Esophagus muscularis mucosa (tissue), 4 donors: ENCODE measurements at regions not wholly inside any gene's neighbourhood (a gene's known extent, or its start where the extent isn't known, plus 50 kb on each side); places are given as distances from the start of the nearest gene placed in this dataset.

Source experiments
- DNase-seq: peaks from one replicate; pipeline ENCODE4 v3.0.0-alpha.2; 2017; ENCODE audit errors: extremely low spot score
- H3K27ac ChIP-seq, 4 donors: fragments of 200-600 bp; sonication (generic); replicated peaks in 1 of 4; 1 replicate in 3 of 4; 2 replicates in 1 of 4; pipeline ENCODE4 v1.5.1; 2016 to 2019; ENCODE audit warnings: mild to moderate bottlenecking in 1 of 4
- H3K27me3 ChIP-seq, 4 donors: fragments of 200-600 bp; sonication (generic); one replicate each; pipeline versions ENCODE4 v1.5.1 to v1.6.0; 2016 to 2019
- H3K36me3 ChIP-seq, 4 donors: fragments of 200-600 bp; sonication (generic); one replicate each; pipeline ENCODE4 v1.5.1; 2016 to 2019
- H3K4me1 ChIP-seq, 4 donors: fragments of 200-600 bp; sonication (generic); one replicate each; pipeline ENCODE4 v1.5.1; 2016 to 2019
- H3K4me3 ChIP-seq, 4 donors: fragments of 200-600 bp; sonication (generic); 1 replicate in 2 of 4; 2 replicates in 2 of 4; pipeline ENCODE4 v1.5.1; 2016 to 2019; ENCODE audit warnings: mild to moderate bottlenecking in 4 of 4, moderate library complexity in 1 of 4
- H3K9me3 ChIP-seq, 4 donors: fragments of 200-600 bp; sonication (generic); 1 replicate in 3 of 4; 2 replicates in 1 of 4; pipeline ENCODE4 v1.5.1; 2016 to 2019
- EP300 ChIP-seq: sonication (generic); formaldehyde crosslinking; IDR thresholded peaks from one replicate; pipeline ENCODE4 v1.6.1; 2017; ENCODE audit warnings: antibody characterized with exemption
- POLR2A ChIP-seq: fragments of 450-650 bp; IDR thresholded peaks from one replicate; pipeline ENCODE4 v1.6.1; 2017; ENCODE audit warnings: antibody characterized with exemption, moderate library complexity, mild to moderate bottlenecking, low read depth
- POLR2AphosphoS5 ChIP-seq, 2 donors: sonication (generic); formaldehyde crosslinking; IDR thresholded peaks; one replicate each; pipeline ENCODE4 v1.6.1; 2017; ENCODE audit warnings: antibody characterized with exemption in 2 of 2
- WGBS: methylation state at CpG from one replicate; pipeline ENCODE4 v1.1.5; 2018; 5-methylcytosine and 5-hydroxymethylcytosine counted together
- intact Hi-C: fragments of 100-400 bp; cut with DNase I; formaldehyde crosslinking; loops from one replicate; pipeline ENCODE4 v1.15.1; 2023
- TF ChIP-seq, protein P1 (sequence below), 3 experiments: fragments of 200-600 bp in 2 of 3; fragments of 450-650 bp in 1 of 3; sonication (generic) in 2 of 3; IDR thresholded peaks; one replicate each; pipeline ENCODE4 v1.5.1; 2017 to 2019; ENCODE audit warnings: antibody characterized with exemption in 3 of 3, mild to moderate bottlenecking in 2 of 3, moderate library complexity in 1 of 3

DNA sequence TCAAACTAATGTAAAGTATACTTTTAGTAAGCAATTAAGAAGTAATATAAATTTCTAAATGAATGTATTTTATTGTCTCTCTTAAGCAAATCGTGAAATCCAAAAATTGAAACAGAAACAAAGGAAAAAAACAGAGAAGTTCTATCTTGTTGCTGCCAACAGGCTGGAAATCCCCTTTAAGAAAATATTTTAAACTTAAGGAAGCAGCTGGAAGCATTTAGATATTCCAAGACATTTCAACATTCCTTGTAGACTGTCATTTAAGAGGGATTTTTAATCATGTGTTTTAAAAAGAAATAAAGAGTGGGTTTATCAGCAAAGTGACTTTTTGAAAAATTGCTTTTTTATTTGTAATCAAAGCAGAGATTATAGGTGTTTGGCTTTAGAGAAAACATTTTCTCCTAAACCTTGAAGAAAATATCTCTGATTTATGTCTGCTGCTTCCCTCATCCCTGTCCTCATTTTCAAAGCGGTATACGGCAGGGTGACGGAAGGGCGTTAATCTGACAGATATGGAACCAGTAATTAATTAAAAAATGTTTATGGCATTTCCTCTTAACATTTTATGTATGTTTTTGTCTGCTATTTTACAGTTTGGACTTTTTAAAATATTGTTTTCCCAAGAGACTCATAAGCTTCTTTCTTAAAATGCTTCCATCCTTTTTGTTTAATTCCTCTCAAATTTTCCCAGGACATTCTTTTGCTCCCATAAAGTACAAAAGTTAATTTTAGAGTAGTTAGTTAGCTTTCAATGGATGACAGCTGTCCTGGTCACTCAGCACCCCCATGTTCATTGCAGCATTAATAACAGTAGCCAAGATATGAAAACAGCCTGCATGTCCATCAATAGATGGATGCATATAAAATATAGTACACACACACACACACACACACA, 245.6 kb downstream of the LURAP1L start:
- H3K36me3 ChIP-seq, result no peaks in the 10 kb centered on the region
- no peak overlapping the region for H3K27ac ChIP-seq
- WGBS, result 60% methylated on average over 5 of the region's 5 CpGs
- no peak for DNase-seq
- H3K4me1 ChIP-seq, result no peaks in the 10 kb centered on the region
- H3K4me3 ChIP-seq, result no peak overlapping the region
- no peaks in the 10 kb centered on the region for H3K27me3 ChIP-seq
- intact Hi-C loops, result no loop called here
- no peaks in the 10 kb centered on the region for H3K9me3 ChIP-seq
- TF ChIP-seq POLR2A (no peak), POLR2AphosphoS5 (IDR thresholded peaks at IDR 0.05) (no peak), EP300 (no peak)
- TF ChIP-seq, protein P1, sequence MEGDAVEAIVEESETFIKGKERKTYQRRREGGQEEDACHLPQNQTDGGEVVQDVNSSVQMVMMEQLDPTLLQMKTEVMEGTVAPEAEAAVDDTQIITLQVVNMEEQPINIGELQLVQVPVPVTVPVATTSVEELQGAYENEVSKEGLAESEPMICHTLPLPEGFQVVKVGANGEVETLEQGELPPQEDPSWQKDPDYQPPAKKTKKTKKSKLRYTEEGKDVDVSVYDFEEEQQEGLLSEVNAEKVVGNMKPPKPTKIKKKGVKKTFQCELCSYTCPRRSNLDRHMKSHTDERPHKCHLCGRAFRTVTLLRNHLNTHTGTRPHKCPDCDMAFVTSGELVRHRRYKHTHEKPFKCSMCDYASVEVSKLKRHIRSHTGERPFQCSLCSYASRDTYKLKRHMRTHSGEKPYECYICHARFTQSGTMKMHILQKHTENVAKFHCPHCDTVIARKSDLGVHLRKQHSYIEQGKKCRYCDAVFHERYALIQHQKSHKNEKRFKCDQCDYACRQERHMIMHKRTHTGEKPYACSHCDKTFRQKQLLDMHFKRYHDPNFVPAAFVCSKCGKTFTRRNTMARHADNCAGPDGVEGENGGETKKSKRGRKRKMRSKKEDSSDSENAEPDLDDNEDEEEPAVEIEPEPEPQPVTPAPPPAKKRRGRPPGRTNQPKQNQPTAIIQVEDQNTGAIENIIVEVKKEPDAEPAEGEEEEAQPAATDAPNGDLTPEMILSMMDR (IDR thresholded peaks at IDR 0.05), result no peak

DNA sequence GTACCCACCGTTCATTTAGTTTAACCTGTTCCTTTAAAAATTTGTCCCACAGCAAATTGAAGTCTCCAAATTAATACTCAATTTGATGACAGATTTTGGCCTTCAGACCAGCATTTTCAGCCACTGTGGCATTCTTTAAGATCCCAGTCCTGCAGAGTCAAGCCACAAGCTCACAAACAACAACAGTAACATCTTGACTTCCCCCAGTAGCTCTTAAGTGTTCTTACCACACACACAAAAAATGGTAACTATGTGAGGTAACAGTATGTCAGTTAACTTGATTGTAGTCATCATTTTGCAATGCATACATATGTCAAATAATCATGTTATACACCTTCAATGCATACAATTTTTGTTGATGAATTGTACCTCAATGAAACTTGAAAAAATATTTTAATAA, 247.9 kb downstream of the LURAP1L start:
- TF ChIP-seq POLR2AphosphoS5 (IDR thresholded peaks at IDR 0.05) (no peak), POLR2A (no peak)
- Histone ChIP-seq H3K4me3 (no peak overlapping the region), H3K27me3 (no peaks in the 10 kb centered on the region), H3K36me3 (no peaks in the 10 kb centered on the region), H3K4me1 (no peaks in the 10 kb centered on the region), H3K9me3 (no peaks in the 10 kb centered on the region), H3K27ac (no peak overlapping the region)
- WGBS, result 93% methylated on average over 1 of the region's 1 CpG
- DNase-seq, result no peak
- intact Hi-C loops, result no loop called here

DNA sequence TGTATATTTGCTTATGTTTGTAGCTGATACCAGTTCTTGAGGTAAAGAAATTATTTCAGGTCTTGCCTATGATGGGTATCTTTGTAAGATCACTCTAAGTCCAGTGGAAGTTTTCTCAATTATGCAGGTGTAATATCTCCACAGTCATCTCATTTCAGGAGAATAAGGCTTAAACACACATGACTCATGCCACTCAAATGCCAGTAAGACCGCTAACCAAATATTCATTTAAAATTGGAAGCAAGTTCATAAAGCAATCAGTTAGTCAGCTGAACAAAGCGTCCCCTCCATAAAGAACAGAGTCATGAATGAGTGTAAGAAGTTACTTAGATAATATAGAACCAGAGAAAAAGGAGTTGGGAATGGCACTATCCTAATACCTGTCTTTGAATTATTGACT, 248.7 kb downstream of the LURAP1L start:
- no peak for TF ChIP-seq POLR2A
- TF ChIP-seq EP300, result no peak
- TF ChIP-seq POLR2AphosphoS5 (IDR thresholded peaks at IDR 0.05), result no peak
- TF ChIP-seq, protein P1 (IDR thresholded peaks at IDR 0.05), result no peak
- Histone ChIP-seq H3K9me3 (no peaks in the 10 kb centered on the region), H3K4me3 (no peak overlapping the region), H3K4me1 (no peaks in the 10 kb centered on the region), H3K27ac (no peak overlapping the region), H3K27me3 (no peaks in the 10 kb centered on the region), H3K36me3 (no peaks in the 10 kb centered on the region)
- no peak for DNase-seq
- 96% methylated on average over 2 of the region's 2 CpGs for WGBS
- intact Hi-C loops, result no loop called here

DNA sequence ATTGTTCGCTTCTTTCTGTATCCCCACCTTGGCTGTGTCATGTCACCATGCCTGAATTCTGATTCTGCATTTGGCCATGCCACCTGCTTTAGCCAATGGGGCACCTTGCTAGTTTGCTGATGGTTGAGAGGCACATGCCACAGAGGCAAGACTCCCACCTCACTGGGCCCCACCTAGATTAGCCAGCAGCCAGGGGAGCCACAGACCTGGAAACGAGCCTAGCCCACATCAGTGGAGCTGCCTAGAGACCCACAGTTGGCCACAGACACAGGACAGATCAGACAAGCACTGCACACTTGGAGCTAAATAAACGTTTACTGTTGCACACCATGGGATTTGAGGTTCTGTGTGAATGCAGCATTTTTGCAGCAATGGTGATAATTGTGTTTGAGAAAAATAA, 252.1 kb downstream of the LURAP1L start:
- intact Hi-C loops, result no loop called here
- Histone ChIP-seq H3K36me3 (no peaks in the 10 kb centered on the region), H3K27ac (no peak overlapping the region), H3K9me3 (no peaks in the 10 kb centered on the region), H3K27me3 (no peaks in the 10 kb centered on the region), H3K4me3 (no peak overlapping the region), H3K4me1 (no peaks in the 10 kb centered on the region)
- 70% methylated on average over 3 of the region's 3 CpGs for WGBS
- TF ChIP-seq, protein P1 (IDR thresholded peaks at IDR 0.05), result no peak
- no peak for TF ChIP-seq POLR2AphosphoS5 (IDR thresholded peaks at IDR 0.05)
- TF ChIP-seq EP300, result no peak
- no peak for TF ChIP-seq POLR2A
- DNase-seq, result no peak

DNA sequence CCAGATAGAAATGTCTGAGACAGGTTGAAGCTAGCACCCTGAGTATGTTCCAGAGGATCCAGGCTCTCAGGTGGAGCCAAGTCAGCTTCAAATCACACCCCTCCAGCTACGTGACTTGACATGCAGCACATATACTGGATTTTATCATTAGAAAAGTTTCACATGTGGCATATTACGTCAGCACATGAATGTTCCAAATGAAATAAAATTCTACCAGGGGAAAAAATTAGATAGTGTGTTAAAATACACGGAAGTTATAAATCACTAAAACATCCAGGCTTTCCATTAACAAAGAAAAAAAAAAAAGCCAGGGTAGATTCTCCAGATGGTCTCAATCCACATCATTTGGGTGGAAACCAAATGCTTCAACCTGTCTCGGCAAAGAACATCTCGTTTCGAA, 251.6 kb downstream of the MPDZ start:
- 68% methylated on average over 6 of the region's 6 CpGs for WGBS
- TF ChIP-seq POLR2A (no peak), POLR2AphosphoS5 (IDR thresholded peaks at IDR 0.05) (no peak), EP300 (no peak)
- TF ChIP-seq, protein P1 (IDR thresholded peaks at IDR 0.05), result no peak
- Histone ChIP-seq H3K27ac (no peak overlapping the region), H3K9me3 (no peaks in the 10 kb centered on the region), H3K36me3 (no peaks in the 10 kb centered on the region), H3K27me3 (no peaks in the 10 kb centered on the region), H3K4me1 (no peaks in the 10 kb centered on the region), H3K4me3 (no peak overlapping the region)
- intact Hi-C loops, result no loop called here
- no peak for DNase-seq
